Panc1 (cell line): ENCODE measurements at regions not wholly inside any gene's neighbourhood (a gene's known extent, or its start where the extent isn't known, plus 50 kb on each side); places are given as distances from the start of the nearest gene placed in this dataset.

Source experiments
- ATAC-seq: fragments of 200-7000 bp; cut with Tn5 transposase; 2 replicates; pipeline ENCODE4 v1.9.1; 2020; ENCODE audit warnings: mild to moderate bottlenecking, moderate library complexity
- BruUV-seq: library from RNA; stranded (reverse); fragments of 400-500 nt; replicated peaks from 2 replicates; lab custom pipeline; 2021; lab: Mats Ljungman, UMichigan
- CTCF ChIA-PET: fragments of 300-600 bp; sonication (Branson Sonifier 250); formaldehyde crosslinking; loops from one replicate; lab custom pipeline; 2022; ENCODE audit warnings: antibody characterized with exemption; lab: Charles Lee
- POLR2A ChIA-PET: fragments of 300-600 bp; sonication (Branson Sonifier 250); formaldehyde crosslinking; loops from one replicate; lab custom pipeline; 2022; ENCODE audit warnings: antibody characterized with exemption; lab: Charles Lee
- DNase-seq: peaks from one replicate; pipeline ENCODE4 v3.0.0-alpha.2; 2010; ENCODE audit warnings: low read depth, low spot score
- H3K27ac ChIP-seq: 2 replicates; pipeline ENCODE4 v1.5.1; 2011; ENCODE audit warnings: mild to moderate bottlenecking, low read length, inconsistent platforms
- H3K27me3 ChIP-seq: fragments of 200-500 bp; sonication (Bioruptor generic); 2 replicates; pipeline ENCODE4 v1.6.0; 2014; ENCODE audit warnings: low read length, inconsistent platforms; ENCODE audit not compliant: control insufficient read depth, insufficient read depth
- H3K36me3 ChIP-seq: fragments of 200-500 bp; sonication (Bioruptor generic); 2 replicates; pipeline ENCODE4 v1.5.1; 2014; ENCODE audit warnings: inconsistent platforms, mild to moderate bottlenecking, low read length, moderate library complexity; ENCODE audit not compliant: control insufficient read depth, insufficient read depth
- H3K4me1 ChIP-seq: 2 replicates; pipeline ENCODE4 v1.5.1; 2011; ENCODE audit warnings: inconsistent platforms, mild to moderate bottlenecking, low read length, moderate library complexity; ENCODE audit not compliant: control insufficient read depth, insufficient read depth
- H3K4me3 ChIP-seq, 2 experiments: 2 replicates each; pipeline ENCODE4 v1.5.1; 2011 to 2012; ENCODE audit warnings: low read depth in 2 of 2, low read length in 2 of 2, mild to moderate bottlenecking in 2 of 2, inconsistent platforms in 1 of 2, moderate library complexity in 1 of 2
- H3K9me3 ChIP-seq: fragments of 200-500 bp; sonication (Bioruptor generic); 2 replicates; pipeline ENCODE4 v1.5.1; 2014; ENCODE audit warnings: low read depth, mild to moderate bottlenecking, inconsistent platforms, low read length, moderate library complexity; ENCODE audit not compliant: control insufficient read depth, insufficient read depth
- POLR2AphosphoS5 ChIP-seq: IDR thresholded peaks from 2 replicates; pipeline ENCODE4 v1.6.1; 2012; ENCODE audit warnings: mild to moderate bottlenecking, low read depth, low read length, moderate library complexity
- SIN3A ChIP-seq: IDR thresholded peaks from 2 replicates; pipeline ENCODE4 v1.6.1; 2012; ENCODE audit warnings: low read depth, mild to moderate bottlenecking, low read length, moderate library complexity, borderline replicate concordance; ENCODE audit not compliant: insufficient read depth
- TCF7L2 ChIP-seq: IDR thresholded peaks from 2 replicates; pipeline ENCODE4 v1.6.1; 2011; ENCODE audit warnings: mild to moderate bottlenecking, low read depth, low read length, inconsistent platforms
- in situ Hi-C: cut with HindIII; loops from 2 replicates; pipeline ENCODE4 v1.10.0; 2016; ENCODE audit warnings: low sequenced_read_pairs, low pct_unique_long_range_greater_than_20kb
- intact Hi-C: fragments of 100-400 bp; cut with micrococcal nuclease; formaldehyde crosslinking; loops from one replicate; pipeline ENCODE4 v1.10.0; 2022; ENCODE audit not compliant: unreplicated experiment
- TF ChIP-seq, protein P1 (sequence below): fragments of 450-650 bp; IDR thresholded peaks from 2 replicates; pipeline ENCODE4 v1.5.1; 2017; ENCODE audit warnings: mild to moderate bottlenecking
- TF ChIP-seq, protein P2 (sequence below), 2 experiments: IDR thresholded peaks; 2 replicates each; pipeline ENCODE4 v1.6.1; 2011 to 2012; ENCODE audit warnings: low read depth in 2 of 2, control low read depth in 1 of 2, low read length in 1 of 2, mild to moderate bottlenecking in 1 of 2, moderate library complexity in 1 of 2; ENCODE audit not compliant: insufficient read depth in 1 of 2

DNA sequence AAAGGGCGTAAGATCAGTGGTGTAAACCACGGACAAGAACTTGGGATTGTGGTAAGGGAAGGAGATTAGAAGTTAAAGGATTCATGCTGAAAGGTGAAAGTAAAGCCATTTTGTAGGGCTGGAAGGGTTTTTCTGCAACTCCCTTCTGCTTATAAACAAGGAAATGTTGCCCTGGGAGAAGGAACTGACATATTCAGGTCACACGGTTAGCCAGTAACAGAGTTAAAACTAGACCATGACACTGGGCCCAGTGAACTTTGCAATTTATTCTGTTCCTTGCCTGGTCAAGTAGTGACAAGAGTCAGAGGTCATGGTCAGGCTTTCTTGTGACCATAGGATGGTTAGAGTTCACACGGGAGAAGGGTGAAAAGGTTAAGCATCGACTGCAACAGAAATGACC lies 323.3 kb downstream of the DMRT2 start:
- TF ChIP-seq TCF7L2: no peak
- intact Hi-C loops (no loop called here), in situ Hi-C loops (no loop called here)
- H3K9me3 ChIP-seq: no peaks in the 10 kb centered on the region
- no peak for ATAC-seq
- no TSS peak for BruUV-seq
- no peaks in the 10 kb centered on the region for H3K36me3 ChIP-seq
- CTCF ChIA-PET: no interaction called here
- no peaks in the 10 kb centered on the region for H3K27me3 ChIP-seq
- H3K4me3 ChIP-seq: no peak overlapping the region
- DNase-seq: no peak
- POLR2A ChIA-PET: no interaction called here
- H3K4me1 ChIP-seq: no peaks in the 10 kb centered on the region
- no peak overlapping the region for H3K27ac ChIP-seq

DNA sequence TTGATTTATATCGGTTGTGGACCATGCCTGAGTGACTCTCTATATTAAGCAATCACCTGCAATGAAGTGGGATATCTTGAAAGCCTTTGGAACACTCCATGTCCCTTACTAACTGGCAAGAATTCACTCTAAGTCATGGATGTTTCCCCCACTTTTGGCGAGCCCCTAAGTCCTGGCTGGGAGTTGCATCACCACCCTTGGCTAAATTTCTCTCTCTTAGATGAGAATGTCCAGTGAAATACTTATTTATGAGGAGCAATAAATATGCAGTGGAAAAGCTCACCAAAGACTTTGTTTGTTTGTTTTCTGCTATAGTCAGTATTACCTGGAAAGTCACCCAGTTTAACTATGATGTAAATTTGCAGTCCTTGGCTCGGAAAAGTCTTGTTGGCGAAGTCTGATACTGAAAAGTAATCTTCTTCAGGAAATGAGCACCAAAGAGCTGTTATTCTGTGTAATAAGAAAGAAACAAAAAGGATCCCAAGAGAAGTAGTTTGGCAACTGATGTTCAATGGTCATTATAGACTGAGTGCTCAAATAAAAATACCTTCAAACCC lies 333.8 kb downstream of the DMRT2 start:
- ATAC-seq (no peak), DNase-seq (no peak)
- TF ChIP-seq, protein P1, sequence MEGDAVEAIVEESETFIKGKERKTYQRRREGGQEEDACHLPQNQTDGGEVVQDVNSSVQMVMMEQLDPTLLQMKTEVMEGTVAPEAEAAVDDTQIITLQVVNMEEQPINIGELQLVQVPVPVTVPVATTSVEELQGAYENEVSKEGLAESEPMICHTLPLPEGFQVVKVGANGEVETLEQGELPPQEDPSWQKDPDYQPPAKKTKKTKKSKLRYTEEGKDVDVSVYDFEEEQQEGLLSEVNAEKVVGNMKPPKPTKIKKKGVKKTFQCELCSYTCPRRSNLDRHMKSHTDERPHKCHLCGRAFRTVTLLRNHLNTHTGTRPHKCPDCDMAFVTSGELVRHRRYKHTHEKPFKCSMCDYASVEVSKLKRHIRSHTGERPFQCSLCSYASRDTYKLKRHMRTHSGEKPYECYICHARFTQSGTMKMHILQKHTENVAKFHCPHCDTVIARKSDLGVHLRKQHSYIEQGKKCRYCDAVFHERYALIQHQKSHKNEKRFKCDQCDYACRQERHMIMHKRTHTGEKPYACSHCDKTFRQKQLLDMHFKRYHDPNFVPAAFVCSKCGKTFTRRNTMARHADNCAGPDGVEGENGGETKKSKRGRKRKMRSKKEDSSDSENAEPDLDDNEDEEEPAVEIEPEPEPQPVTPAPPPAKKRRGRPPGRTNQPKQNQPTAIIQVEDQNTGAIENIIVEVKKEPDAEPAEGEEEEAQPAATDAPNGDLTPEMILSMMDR: no peak
- TF ChIP-seq SIN3A (no peak), TCF7L2 (no peak), POLR2AphosphoS5 (no peak)
- TF ChIP-seq, protein P2, sequence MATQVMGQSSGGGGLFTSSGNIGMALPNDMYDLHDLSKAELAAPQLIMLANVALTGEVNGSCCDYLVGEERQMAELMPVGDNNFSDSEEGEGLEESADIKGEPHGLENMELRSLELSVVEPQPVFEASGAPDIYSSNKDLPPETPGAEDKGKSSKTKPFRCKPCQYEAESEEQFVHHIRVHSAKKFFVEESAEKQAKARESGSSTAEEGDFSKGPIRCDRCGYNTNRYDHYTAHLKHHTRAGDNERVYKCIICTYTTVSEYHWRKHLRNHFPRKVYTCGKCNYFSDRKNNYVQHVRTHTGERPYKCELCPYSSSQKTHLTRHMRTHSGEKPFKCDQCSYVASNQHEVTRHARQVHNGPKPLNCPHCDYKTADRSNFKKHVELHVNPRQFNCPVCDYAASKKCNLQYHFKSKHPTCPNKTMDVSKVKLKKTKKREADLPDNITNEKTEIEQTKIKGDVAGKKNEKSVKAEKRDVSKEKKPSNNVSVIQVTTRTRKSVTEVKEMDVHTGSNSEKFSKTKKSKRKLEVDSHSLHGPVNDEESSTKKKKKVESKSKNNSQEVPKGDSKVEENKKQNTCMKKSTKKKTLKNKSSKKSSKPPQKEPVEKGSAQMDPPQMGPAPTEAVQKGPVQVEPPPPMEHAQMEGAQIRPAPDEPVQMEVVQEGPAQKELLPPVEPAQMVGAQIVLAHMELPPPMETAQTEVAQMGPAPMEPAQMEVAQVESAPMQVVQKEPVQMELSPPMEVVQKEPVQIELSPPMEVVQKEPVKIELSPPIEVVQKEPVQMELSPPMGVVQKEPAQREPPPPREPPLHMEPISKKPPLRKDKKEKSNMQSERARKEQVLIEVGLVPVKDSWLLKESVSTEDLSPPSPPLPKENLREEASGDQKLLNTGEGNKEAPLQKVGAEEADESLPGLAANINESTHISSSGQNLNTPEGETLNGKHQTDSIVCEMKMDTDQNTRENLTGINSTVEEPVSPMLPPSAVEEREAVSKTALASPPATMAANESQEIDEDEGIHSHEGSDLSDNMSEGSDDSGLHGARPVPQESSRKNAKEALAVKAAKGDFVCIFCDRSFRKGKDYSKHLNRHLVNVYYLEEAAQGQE (IDR thresholded peaks at IDR 0.05; ENCODE audit: insufficient read depth in 1 of 2, low read depth in 2 of 2, low read length in 1 of 2): no peak
- intact Hi-C loops: no loop called here
- Histone ChIP-seq H3K27ac (no peak overlapping the region), H3K27me3 (no peaks in the 10 kb centered on the region), H3K36me3 (no peaks in the 10 kb centered on the region), H3K4me1 (no peaks in the 10 kb centered on the region), H3K9me3 (no peaks in the 10 kb centered on the region), H3K4me3 (no peak overlapping the region)
- BruUV-seq: no TSS peak
- CTCF ChIA-PET: no interaction called here
- in situ Hi-C loops: no loop called here
- POLR2A ChIA-PET: no interaction called here

DNA sequence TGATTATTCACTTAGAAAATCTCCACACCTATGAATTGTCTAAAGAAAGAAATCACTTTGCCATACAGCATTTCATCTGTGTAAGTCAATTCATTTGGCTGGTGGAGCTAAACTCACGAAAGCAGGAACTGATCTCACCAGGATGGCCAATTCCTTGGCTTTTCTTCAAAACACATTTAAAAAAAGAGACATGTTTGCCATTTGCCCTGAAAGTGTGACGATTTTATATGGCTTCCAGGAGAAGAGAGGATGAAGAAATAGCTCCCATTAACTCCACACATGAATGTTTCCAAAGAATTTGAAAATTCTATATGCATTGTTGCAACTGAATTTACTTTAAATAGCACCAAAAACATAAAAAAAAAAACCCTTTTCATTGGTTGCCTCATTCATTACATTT lies 334.7 kb downstream of the DMRT2 start:
- no peak for TF ChIP-seq TCF7L2
- no peak for TF ChIP-seq POLR2AphosphoS5
- TF ChIP-seq, protein P2 (IDR thresholded peaks at IDR 0.05; ENCODE audit: insufficient read depth in 1 of 2, low read depth in 2 of 2, low read length in 1 of 2): no peak
- no peak for TF ChIP-seq SIN3A
- TF ChIP-seq, protein P1: no peak
- no peak for DNase-seq
- ChIA-PET CTCF (no interaction called here), POLR2A (no interaction called here)
- H3K4me1 ChIP-seq: no peaks in the 10 kb centered on the region
- no peaks in the 10 kb centered on the region for H3K9me3 ChIP-seq
- in situ Hi-C loops (no loop called here), intact Hi-C loops (no loop called here)
- no peaks in the 10 kb centered on the region for H3K27me3 ChIP-seq
- H3K4me3 ChIP-seq: no peak overlapping the region
- BruUV-seq: no TSS peak
- no peak overlapping the region for H3K27ac ChIP-seq
- H3K36me3 ChIP-seq: no peaks in the 10 kb centered on the region
- no peak for ATAC-seq
